RKO (cell line): ENCODE measurements at regions not wholly inside any gene's neighbourhood (a gene's known extent, or its start where the extent isn't known, plus 50 kb on each side); places are given as distances from the start of the nearest gene placed in this dataset.

Experiments used
- DNase-seq: peaks from one replicate; pipeline ENCODE4 v3.0.0-alpha.2; 2016; ENCODE audit warnings: low spot score

DNA sequence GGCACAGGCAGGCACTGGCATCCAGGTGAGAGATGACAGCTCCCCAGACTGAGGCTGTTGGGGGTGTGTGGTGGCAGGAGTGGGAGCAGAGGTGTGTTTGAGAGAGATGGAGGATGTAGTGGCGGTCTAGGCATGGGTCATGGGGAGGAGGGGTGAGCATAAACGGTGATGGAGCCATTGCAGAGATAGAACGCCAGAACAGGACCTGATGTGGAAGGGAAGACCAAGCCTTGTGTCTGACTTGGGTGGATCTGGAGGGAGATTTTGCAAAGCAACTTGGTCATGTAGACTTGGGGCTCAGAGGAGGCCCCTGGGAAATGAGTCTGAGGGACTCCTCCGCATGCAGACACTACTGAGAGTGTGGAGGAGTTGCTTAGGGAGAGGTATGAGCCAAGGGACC, 50.0 kb upstream of the CLDN5 start:
- no peak for DNase-seq

DNA sequence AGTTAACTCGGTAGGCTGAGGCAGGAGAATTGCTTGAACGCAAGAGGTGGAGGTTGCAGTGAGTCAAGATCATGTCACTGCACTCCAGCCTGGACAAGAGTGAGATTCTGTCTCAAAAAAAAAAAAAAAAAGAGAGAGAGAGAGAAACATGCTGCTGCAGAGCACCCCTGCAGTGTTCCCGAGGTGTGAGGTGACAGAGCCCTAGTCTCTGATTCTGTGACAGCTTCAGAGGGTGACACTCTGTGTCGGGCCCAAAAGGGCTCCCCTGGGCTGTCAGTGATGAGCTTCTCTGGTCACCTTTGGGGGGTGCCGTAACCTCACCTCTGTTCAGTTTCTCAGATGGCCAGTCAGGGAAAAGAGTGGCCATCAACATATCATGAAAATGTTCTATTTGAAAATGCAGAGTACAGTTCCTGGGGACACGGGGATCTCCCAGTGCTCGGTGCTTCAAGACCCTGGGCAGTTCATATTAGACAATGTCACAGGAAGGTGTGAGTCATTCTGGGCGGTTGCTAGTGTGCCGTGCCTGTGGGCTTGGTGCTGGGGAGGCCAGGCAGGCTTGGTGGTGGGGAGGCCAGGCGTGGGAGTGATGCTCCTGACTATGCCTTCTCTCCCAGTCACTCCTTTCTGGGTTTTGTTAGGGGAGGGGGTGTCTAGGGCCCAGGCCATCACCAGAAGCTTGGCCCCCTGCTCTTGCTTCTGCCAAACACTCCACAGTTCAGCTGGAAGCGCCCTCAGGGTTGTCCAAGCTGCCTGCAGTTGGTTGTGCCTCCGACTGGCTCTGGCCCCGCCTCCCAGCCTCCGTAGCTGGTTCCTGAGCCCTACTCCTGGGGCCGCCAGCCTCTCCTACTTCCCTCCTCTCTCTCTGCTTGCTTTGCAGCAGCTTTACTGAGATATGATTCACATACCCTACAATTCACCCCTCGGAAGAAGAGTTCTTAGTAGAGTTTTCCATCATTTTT, 52.5 kb upstream of the CLDN5 start:
- DNase-seq, result peak; percentile 21

GRCh38 chr22:19577422-19577966, 53.3 kb upstream of the CLDN5 start:
- DNase-seq, result no peak

- DNase-seq, result no peak
These were observed 54.2 kb upstream of the CLDN5 start for GRCh38 chr22:19578180-19579004.

- DNase-seq, result no peak
These were observed 55.1 kb upstream of the CLDN5 start for GRCh38 chr22:19579115-19579811.

GRCh38 chr22:19579880-19580279, 55.7 kb upstream of the CLDN5 start:
- DNase-seq, result no peak

GRCh38 chr22:19580291-19580890, 56.2 kb upstream of the CLDN5 start:
- DNase-seq, result no peak

GRCh38 chr22:19582033-19582693, 58.0 kb upstream of the CLDN5 start:
- DNase-seq, result no peak

DNA sequence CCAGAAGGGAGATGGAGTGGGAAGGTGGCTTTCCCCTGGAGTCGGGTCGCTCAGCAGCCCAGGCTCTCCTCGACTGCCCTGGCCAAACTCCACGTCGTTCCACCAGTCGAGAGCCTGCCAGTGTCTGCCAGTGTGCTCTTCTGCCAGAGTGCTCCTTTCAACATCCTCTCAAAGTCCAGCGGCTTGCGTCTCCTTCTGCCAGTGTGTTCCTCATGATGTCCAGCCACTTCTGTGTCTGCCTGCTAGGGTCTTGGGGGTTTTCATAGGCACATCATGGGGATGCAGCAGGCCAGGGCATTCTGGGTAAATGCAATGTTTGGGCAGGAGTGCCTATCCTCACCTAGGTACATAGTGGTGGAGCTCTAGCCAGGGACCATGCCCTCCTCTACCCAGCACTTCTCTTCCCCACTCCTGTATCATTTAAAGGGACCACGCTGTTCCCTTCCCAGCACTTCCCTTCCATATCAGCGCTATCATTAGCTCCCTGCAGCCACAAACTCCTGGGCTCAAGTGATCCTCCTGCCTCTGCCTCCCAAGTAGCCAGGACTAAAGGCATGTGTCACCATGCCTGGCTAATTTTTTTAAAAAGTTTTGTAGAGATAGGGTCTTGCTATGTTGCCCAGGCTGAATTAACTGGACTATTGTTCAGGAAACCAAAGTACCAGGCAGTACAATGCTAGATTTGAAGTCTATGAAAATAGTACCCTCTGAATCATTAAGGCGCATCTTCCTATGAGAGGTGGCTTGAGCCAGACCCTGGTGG, 62.9 kb upstream of the CLDN5 start:
- DNase-seq, result no peak

DNA sequence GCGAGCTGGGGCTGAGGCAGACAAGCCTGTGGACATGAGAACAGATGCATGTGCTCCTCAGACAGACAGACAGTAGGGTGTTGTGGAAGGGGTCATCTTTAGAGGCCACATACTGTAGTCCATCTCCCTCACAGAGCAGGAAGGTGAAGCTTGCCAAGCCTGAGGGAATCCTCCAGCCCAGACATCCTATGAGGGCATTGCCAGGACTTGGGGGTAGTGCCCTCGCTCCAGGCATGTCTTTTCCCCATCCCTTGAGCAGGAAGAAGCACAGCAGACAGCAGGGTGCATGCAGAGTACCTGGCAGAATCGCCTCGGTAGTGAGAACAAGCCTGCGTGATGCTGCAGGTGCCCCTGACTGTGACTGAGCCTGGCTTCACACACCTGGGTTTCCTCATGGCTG, 66.5 kb upstream of the CLDN5 start:
- DNase-seq, result no peak

DNA sequence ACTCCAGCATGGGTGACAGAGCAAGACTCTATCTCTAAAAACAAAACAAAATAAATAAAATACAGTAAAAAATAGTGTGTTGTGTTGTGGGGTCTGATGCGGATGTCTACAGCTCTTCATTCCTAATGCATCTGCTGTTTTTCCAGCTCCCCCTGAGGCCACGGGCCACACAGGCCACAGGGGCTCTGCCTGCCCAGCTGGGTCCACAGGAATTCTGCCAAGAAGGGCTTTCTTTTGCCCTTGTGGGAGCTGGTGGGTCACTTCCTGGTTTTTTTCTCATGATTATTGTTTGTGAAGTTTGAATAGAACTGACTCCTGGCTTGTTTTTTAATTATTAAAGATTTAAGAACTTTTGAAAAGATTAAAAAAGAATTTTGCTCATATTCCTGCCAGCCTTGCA, 67.4 kb upstream of the CLDN5 start:
- no peak for DNase-seq

GRCh38 chr22:19592464-19592863, 68.3 kb upstream of the CLDN5 start:
- DNase-seq, result no peak

DNA sequence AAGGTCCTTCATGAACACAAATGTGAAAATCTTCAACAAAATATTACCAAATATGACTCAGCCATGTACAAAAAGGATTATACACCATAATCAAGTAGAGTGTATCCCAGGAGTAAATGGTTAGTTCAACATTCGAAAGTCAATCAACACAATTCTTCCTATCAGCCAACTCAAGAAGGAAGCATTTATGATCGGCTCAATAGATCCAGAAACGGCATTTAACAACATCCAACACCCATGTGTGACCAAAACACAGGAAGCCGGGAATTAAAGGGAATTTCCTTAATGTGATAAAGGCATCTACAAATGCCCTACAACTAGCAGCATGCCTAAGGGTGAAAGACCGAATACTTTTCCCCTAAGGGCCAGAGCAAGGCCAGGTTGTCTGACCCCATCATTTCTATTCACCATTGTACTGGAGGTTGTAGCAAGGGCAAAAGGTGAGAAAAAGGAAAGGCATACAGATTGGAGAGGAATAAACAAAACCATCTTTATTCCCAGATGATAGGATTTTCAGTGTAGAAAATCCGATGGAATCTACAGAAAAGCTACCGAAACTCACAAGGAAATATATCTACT, 69.9 kb upstream of the CLDN5 start:
- DNase-seq, result no peak

- DNase-seq, result no peak
These were observed 71.3 kb upstream of the CLDN5 start for GRCh38 chr22:19595532-19595931.

DNA sequence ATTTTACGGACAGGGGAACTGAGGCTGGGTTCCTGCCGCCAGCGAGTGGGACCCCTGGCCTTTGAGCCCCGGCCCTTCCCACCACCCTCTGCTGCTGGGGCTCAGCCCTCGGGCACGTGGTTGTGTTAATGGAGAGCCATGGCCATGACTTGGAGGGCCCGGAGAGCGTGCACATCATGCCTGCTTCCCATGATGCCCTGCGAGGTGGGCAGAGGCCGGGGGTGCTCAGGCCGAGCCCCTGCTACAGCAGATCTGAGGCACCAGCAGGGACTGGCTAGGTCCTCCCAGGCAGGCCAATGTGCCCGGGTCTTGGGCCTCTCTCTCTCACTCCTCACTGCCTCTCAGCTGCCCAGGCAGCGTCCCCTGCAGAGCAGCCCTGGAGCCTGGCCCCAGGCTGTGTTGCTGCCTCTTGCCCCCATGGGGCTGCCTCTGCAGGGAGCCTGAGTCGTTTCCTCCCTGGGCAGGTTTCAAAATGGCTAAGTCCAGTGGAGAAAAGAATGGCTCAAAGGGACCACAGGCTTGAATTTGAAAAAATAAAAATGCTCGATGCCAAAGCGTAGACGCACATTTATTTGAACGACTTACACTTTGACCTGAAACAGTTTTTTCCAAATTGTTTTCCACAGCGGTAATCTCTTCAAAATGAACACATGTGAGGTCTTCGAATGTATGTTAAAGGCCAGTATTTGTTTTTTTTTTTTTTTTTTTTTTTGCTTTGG, 72.6 kb upstream of the CLDN5 start:
- no peak for DNase-seq

DNA sequence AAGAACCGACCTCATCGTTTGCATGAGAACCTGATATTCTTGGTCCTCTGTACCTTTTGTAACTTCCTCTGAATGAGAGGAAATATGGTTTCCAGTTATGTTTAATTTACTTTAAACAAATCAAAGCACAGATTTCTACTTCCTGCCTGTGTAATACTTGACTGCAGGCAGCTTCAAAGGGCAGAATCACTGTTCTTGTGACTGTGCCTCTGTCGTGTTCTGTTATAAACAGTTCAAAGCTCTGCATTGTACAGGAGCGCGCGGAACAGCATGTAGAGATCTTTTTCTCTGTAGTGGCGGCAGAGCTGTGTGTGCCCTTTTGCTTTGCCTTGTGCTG, 73.2 kb upstream of the CLDN5 start:
- DNase-seq, result no peak

DNA sequence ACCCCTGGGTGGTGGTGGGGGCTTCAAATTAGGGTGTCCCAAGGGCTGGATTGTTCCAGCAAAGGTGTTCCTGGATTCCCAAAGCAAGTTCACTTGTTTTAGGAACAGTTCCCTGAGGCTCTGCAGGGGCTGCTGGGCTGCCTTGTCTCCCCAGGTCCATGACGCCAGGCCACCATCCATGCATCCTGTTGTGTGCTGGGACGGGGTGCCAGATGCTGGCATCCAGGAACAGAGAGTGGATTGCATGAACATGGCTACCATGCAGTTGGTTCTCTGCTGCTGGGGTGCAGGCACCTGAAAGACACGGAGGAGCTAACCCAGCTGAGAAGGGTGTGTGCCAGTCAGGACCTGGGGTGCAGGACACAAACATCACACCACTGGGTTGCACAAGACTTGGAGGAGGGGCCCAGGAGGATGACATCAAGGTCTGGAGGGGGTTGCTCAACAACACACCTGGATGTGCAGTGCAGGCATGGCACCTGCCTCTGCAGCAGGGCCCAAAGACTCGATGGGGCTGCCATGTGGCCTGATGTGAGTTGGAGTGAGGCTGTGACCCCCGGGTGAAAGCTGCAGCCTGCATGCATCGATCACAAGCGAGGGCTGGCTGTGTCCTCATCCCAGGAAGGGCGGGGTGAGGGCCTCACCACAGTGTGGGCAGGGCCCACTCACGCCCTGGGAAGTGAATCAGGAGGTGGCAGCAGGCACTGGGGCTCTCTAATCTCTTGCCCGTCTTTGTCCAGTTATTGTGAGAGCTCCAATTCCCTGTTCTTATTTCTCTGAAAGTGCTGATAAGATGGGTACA, 74.0 kb upstream of the CLDN5 start:
- DNase-seq, result no peak

- no peak for DNase-seq
These were observed 74.8 kb upstream of the CLDN5 start for GRCh38 chr22:19599004-19599403.
